ENCODE measurements at regions not wholly inside any gene's neighbourhood (a gene's known extent, or its start where the extent isn't known, plus 50 kb on each side); places are given as distances from the start of the nearest gene placed in this dataset.
"Not testable (repeated sequence)": the region's sequence is repeated elsewhere in the genome, so short reads cannot be mapped to it uniquely, and the experiment has no call there.

- not testable (repeated sequence) for TF ChIP-seq CTCF, POLR2A (IDR thresholded peaks at IDR 0.05)
These were observed 198.4 kb downstream of the TP53TG3 start for GRCh38 chr16:32477551-32477950.
